ENCODE measurements at regions not wholly inside any gene's neighbourhood (a gene's known extent, or its start where the extent isn't known, plus 50 kb on each side); places are given as distances from the start of the nearest gene placed in this dataset.

- DNase-seq (ENCODE audit: low read depth), result no peak
Observed at GRCh38 chr11:29844031-29844430, 172.8 kb downstream of the KCNA4 start.

GRCh38 chr11:29842061-29842460 lies 174.8 kb downstream of the KCNA4 start:
- no peak for TF ChIP-seq CTCF (conservative IDR thresholded peaks at IDR 0.05; ENCODE audit: low read depth, low read length)

More at GRCh38 chr11:29844031-29844430, 172.8 kb downstream of the KCNA4 start:
- TF ChIP-seq CTCF (conservative IDR thresholded peaks at IDR 0.05; ENCODE audit: low read depth, low read length), result no peak
- H3K4me3 ChIP-seq (ENCODE audit: low read length), result no peak overlapping the region

GRCh38 chr11:29826878-29827277 lies 190.0 kb downstream of the KCNA4 start:
- no peak overlapping the region for H3K4me3 ChIP-seq (ENCODE audit: low read length)
- DNase-seq (ENCODE audit: low read depth), result no peak
- no peak for TF ChIP-seq CTCF (conservative IDR thresholded peaks at IDR 0.05; ENCODE audit: low read depth, low read length)

More at GRCh38 chr11:29842061-29842460, 174.8 kb downstream of the KCNA4 start:
- DNase-seq (ENCODE audit: low read depth), result no peak
- H3K4me3 ChIP-seq (ENCODE audit: low read length), result no peak overlapping the region

GRCh38 chr11:29816359-29816758 lies 200.5 kb downstream of the KCNA4 start:
- no peak overlapping the region for H3K4me3 ChIP-seq (ENCODE audit: low read length)
- no peak for TF ChIP-seq CTCF (conservative IDR thresholded peaks at IDR 0.05; ENCODE audit: low read depth, low read length)

GRCh38 chr11:29809121-29809520 lies 207.7 kb downstream of the KCNA4 start:
- DNase-seq (ENCODE audit: low read depth), result no peak
- no peak for TF ChIP-seq CTCF (conservative IDR thresholded peaks at IDR 0.05; ENCODE audit: low read depth, low read length)
- H3K4me3 ChIP-seq (ENCODE audit: low read length), result no peak overlapping the region

More at GRCh38 chr11:29816359-29816758, 200.5 kb downstream of the KCNA4 start:
- no peak for DNase-seq (ENCODE audit: low read depth)

GRCh38 chr11:29802522-29802921 lies 214.3 kb downstream of the KCNA4 start:
- no peak overlapping the region for H3K4me3 ChIP-seq (ENCODE audit: low read length)
- DNase-seq (ENCODE audit: low read depth), result no peak
- no peak for TF ChIP-seq CTCF (conservative IDR thresholded peaks at IDR 0.05; ENCODE audit: low read depth, low read length)

GRCh38 chr11:29801561-29801960 lies 215.3 kb downstream of the KCNA4 start:
- TF ChIP-seq CTCF (conservative IDR thresholded peaks at IDR 0.05; ENCODE audit: low read depth, low read length), result no peak
- DNase-seq (ENCODE audit: low read depth), result no peak
- H3K4me3 ChIP-seq (ENCODE audit: low read length), result no peak overlapping the region
